DOHH2 (cell line): ENCODE measurements at regions not wholly inside any gene's neighbourhood (a gene's known extent, or its start where the extent isn't known, plus 50 kb on each side); places are given as distances from the start of the nearest gene placed in this dataset.

Experiments used
- EZH2phosphoT487 ChIP-seq: fragments of 200-600 bp; sonication (generic); IDR thresholded peaks from 2 replicates; pipeline ENCODE4 v1.6.1; 2017; ENCODE audit warnings: borderline replicate concordance, mild to moderate bottlenecking, antibody characterized with exemption, low read length, moderate library complexity, mixed read lengths
- TF ChIP-seq, protein P1 (sequence below): fragments of 200-600 bp; sonication (generic); IDR thresholded peaks from one replicate; pipeline ENCODE4 v1.5.1; 2014; ENCODE audit warnings: antibody characterized with exemption, mild to moderate bottlenecking, low read depth, low read length; ENCODE audit not compliant: poor library complexity, severe bottlenecking

DNA sequence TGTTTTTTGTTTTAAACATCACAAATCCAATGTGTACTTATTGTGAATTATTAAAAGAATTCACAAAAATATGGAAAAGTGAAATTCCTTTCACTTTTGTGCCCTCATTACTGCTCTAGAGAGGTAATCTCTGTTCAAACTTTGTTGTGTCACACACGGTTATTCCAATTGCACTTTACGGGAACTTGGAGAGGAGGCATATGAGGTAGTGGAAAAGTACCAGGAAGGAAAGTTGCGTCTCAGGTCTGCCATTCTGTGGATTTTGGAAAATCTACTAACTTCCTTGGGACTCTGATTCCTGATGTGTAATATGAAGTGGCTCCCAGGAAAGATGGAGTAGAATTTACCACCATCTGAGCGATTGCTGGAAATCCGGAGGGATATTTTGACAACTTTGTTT is 90.9 kb upstream of the DCN start:
- TF ChIP-seq, protein P1, sequence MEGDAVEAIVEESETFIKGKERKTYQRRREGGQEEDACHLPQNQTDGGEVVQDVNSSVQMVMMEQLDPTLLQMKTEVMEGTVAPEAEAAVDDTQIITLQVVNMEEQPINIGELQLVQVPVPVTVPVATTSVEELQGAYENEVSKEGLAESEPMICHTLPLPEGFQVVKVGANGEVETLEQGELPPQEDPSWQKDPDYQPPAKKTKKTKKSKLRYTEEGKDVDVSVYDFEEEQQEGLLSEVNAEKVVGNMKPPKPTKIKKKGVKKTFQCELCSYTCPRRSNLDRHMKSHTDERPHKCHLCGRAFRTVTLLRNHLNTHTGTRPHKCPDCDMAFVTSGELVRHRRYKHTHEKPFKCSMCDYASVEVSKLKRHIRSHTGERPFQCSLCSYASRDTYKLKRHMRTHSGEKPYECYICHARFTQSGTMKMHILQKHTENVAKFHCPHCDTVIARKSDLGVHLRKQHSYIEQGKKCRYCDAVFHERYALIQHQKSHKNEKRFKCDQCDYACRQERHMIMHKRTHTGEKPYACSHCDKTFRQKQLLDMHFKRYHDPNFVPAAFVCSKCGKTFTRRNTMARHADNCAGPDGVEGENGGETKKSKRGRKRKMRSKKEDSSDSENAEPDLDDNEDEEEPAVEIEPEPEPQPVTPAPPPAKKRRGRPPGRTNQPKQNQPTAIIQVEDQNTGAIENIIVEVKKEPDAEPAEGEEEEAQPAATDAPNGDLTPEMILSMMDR = no peak
- no peak for TF ChIP-seq EZH2phosphoT487
